ENCODE measurements at regions not wholly inside any gene's neighbourhood (a gene's known extent, or its start where the extent isn't known, plus 50 kb on each side); places are given as distances from the start of the nearest gene placed in this dataset.
"Not testable (repeated sequence)": the region's sequence is repeated elsewhere in the genome, so short reads cannot be mapped to it uniquely, and the experiment has no call there.

DNA sequence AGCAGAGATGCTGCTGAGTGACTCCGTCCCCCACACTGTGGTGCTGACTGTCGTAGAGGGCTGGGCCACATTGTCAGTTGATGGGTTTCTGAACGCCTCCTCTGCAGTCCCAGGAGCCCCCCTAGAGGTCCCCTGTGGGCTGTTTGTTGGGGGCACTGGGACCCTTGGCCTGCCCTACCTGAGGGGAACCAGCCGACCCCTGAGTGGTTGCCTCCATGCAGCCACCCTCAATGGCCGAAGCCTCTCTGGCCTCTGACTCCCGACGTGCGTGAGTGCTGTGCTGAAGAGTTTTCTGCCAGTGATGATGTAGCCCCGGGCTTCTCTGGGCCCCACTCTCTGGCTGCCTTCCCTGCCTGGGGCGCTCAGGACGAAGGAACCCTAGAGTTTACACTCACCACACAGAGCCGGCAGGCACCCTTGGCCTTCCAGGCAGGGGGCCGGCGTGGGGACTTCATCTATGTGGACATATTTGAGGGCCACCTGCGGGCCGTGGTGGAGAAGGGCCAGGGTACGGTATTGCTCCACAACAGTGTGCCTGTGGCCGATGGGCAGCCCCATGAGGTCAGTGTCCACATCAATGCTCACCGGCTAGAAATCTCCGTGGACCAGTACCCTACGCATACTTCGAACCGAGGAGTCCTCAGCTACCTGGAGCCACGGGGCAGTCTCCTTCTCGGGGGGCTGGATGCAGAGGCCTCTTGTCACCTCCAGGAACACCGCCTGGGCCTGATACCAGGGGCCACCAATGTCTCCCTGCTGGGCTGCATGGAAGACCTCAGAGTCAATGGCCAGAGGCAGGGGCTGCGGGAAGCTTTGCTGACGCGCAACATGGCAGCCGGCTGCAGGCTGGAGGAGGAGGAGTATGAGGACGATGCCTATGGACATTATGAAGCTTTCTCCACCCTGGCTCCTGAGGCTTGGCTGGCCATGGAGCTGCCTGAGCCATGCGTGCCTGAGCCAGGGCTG, 181.1 kb downstream of the TBC1D2B start:
- not testable (repeated sequence) for DNase-seq (ENCODE audit: low spot score)

- DNase-seq (ENCODE audit: low spot score): no peak
These were observed 181.8 kb downstream of the TBC1D2B start for GRCh38 chr15:77895742-77896141.

DNA sequence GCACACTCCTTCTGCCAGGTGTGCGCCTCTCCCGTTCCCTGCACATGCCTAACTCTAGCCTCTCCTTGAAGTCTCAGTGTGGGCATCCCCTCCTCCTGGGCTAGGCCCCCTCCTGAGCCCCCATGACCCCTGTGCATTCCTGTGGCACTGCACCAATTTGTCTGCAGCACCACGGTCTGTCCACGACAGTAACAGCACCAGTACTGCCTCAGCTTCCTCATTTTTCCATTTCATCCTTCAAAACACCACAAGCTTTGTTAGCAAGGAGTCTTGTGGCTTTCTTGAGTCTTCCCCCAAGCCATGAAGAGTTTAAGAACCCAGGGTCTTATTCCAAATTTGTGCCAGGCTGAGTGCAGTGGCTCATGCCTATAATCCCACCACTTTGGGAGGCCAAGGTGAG, 182.4 kb downstream of the TBC1D2B start:
- not testable (repeated sequence) for DNase-seq (ENCODE audit: low spot score)

DNA sequence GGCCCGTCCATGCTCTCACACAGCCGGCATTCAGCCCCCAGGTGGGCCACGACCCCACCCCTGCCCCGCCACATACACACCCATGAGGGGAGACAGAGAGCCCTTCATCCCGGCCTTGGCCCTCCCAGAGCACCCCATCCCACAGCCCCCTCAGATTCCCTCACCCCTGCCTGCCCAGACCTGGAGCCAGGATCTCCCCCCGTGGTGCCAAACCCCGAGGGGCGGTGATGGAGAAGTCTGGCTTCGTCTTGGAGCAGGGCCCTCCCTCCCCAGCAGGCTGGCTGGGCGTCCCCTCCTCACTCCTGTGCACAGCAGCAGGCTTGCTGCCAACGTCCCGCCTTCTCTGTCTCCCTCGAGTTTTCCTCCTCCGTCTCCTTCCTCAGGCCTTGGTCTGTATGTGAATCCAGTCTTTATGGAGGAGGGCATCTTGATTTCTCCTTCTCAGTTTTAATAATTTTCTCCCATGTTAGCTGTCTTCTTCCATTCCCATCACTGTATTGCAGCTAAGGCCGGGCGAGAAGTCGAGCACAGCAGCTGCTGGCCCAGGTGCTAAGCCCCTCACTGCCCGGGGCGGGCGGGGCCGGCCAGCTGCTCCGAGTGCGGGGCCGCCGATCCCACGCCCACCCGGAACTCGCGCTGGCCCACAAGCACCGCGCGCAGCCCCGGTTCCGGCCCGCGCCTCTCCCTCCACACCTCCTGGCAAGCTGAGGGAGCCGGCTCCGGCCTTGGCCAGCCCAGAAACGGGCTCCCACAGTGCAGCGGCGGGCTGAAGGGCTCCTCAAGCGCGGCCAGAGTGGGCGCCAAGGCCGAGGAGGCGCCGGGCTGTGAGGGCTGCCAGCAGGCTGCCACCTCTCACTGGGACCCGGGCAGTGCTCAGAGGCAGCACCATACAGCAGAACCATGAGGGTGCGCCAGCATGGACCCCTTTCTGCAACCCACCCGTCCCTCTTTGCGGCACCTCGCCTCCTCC, 183.6 kb downstream of the TBC1D2B start:
- DNase-seq (ENCODE audit: low spot score): not testable (repeated sequence)

DNA sequence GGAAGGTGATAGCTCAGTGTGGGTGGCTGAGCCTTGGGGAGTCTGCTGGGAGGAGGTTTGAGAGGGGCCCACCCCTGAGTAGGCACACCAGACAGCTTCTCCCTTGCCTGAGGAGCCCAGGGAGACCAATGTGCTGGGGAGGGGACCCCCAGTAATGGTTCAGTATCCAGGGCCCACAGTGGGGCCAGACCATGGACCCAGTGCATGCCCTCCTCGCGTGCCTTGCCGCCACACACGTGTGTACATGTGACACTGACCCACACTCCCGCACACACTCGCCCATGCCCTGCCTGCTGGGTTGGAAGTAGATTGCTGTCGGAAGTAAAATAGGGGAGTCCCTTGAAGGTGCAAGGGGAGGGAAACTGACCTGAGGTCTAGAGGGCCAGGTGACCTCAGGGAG, 184.3 kb downstream of the TBC1D2B start:
- DNase-seq (ENCODE audit: low spot score): not testable (repeated sequence)

- DNase-seq (ENCODE audit: low spot score): no peak
These were observed 185.2 kb downstream of the TBC1D2B start for GRCh38 chr15:77892335-77892734.

DNA sequence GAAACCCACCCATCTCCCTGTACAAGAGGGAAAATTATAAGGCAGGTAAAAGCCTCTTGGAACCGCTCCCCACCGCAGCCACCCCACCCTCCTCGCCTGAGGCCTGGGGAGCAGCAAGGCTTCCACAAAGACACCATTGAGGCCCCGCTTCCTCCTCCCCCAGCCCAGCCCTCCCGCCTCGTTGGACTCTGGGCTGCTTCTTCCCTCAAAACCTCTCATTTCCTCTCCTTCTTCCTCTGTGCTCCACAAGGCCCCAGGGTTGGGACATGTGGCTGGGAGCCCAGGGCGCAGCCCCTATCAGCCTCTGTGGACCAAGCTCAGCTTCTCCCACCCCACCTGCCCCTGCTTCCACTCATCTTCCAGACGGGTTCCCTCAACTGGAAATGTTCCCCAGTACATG, 185.6 kb downstream of the TBC1D2B start:
- DNase-seq (ENCODE audit: low spot score): not testable (repeated sequence)

DNA sequence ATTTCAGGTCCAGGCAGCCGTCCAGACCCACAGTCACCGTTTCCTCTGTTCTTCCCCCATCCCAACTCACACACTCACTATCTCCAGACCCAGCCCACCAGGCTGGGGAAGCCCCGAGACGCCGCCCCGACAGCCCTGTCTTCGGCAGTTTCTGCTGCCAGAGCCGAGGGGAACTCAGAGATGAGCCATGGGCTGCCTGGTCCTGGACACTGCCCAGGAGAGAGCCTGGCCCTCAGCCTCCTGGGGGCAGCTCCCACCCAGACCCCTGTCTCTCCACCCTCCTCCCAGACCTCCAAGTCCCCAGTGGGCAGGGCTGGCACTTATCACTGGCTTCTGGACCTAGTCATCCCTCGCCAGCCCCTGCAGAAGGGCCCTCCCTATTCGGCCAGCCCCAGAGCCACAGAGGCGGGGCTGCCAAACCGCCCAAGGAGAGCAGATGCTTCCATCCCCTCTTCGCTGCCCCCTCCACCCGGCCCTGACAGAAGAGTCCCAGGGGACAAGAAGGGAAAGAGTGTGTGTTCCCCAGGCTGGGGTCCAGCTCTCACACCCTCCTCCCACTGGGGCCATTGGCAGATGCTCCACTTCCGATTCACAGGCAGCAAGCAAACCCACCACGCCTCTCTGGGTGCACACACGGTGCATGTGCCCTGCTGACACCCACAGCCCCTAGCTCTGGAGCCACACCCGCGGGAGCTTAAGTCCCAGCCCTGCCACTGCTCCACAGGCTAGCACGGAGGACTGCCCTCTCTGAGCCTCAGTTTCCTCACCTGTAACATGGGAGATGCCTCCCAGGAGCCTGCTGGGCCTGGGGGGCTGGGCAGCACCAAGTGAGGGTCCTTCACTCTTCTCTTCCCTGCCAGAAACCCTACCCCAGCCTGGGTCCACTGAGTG, 186.4 kb downstream of the TBC1D2B start:
- not testable (repeated sequence) for DNase-seq (ENCODE audit: low spot score)

DNA sequence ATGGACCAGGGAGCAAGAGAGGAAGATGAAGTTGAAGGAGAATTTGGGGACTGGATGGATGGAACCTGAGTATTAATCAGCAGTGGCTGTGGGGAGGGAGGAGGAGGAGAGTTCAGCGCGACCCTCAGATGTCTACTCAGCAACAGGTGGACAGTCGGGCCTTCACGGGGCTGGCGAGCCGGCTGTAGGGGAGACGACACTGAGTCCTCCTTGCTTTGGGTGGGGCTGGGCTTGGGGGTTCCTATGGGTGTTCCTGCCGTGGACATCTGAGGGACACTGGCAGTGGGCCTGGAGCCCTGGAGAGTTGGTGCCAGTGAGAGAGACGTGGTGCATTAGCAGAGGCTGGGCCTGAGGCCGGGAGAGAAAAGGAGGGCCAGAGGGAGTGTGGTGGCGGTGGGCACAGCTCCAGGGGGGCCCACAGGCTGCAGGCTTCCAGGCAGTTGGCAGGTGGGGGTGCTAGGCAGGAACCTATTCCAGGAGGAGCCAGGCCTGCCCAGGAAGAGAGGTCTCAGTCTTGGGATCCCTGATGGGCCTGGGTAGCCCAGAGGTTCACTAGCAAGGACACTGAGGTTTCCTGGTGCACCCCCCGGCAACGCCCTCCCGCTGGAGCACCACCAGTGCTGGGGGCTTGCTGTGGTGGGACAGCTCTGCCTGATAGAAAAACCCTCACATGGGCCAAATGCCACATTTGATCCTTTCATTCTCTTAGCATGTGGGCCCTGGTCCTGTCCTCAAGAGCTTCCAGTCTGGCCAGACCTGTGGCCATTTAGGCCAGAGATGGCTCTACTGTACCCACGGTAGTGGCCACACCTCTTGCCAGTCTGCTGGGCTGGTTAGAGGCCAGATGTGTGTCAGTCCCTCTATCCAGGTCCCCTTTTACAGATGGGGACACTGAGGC, 187.4 kb downstream of the TBC1D2B start:
- not testable (repeated sequence) for DNase-seq (ENCODE audit: low spot score)

- DNase-seq (ENCODE audit: low spot score): no peak
These were observed 188.3 kb downstream of the TBC1D2B start for GRCh38 chr15:77889009-77889806.

- DNase-seq (ENCODE audit: low spot score): not testable (repeated sequence)
These were observed 189.7 kb downstream of the TBC1D2B start for GRCh38 chr15:77887563-77888429.

DNA sequence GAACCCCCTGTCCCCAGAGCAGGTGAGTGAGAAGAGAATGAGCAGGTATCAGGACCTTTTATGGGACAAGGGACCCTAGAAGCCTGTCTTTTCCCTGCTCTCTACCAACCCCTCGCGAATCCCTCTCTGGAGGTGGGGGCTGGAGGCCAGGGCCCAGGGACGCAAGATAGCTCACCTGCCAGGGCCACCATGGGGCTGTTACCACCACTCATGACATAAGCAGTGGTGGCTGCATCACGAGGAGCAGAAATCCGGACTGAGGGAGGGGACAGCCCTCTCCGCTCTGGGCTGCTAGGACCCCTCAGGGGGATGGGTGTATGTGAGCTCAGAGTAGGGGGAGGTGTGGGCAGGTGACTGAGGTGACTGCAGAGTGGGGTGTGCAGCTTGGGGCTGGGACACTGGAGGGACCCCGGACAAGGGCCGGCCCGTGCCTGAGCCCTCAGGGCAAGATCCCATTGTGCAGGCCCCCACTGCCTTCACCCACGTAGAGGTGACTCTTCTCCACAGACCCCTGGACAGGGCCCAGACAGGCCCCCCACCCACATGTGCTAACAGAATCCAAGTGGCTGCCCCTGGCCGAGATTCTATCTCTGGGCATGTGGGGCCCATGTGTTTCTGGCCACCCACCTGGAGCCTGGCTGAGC, 190.6 kb downstream of the TBC1D2B start:
- no peak for DNase-seq (ENCODE audit: low spot score)

DNA sequence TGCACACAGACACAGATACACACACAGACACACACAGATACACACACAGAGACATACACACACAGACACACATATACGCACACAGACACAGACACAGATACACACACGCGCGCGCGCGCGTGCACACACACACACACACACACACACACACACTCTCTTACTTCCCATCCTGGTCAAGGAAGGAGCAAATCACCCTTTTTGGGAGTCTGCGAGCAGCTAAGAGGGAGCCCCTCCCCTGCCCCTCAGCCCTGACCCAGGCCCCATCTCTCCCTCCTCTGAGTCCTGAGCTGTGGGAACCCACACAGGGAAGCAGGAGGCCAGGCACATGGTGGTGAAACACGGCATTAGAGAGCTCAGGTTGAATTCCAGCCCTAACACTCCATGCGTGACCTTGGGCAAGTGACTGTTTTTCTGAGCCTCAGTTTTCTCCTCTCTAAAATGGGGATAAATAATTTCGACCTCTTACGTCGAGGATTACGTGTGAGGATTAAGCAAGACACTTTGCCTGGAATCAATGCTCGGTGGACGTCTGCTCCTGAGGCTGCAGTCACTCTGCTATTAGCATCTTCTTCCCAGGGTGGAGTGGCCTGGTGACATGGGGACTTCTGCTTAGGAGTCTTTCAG, 191.5 kb downstream of the TBC1D2B start:
- not testable (repeated sequence) for DNase-seq (ENCODE audit: low spot score)

DNA sequence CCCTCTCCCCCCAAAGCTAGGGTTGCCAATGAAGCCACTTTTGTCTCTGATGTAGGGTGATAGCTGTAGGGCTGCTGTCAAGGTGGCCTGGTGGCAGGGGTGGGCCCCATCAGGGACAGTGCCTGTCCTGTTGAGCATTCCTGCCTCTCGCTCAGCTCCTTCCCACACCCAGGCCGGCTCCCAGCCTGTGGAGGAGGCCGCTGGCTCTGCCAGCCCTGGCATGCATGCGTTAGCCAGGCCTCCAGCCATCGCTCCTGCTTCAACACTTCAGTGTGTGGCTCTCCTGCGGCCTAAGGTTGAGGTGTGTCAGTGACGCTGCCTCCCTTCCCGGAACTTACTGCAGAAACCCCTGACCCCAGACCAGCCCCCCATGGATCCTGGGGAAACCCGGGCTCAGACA, 194.5 kb downstream of the TBC1D2B start:
- DNase-seq (ENCODE audit: low spot score): not testable (repeated sequence)

GRCh38 chr15:77881950-77882349, 195.6 kb downstream of the TBC1D2B start:
- no peak for DNase-seq (ENCODE audit: low spot score)

- DNase-seq (ENCODE audit: low spot score): not testable (repeated sequence)
These were observed 196.0 kb downstream of the TBC1D2B start for GRCh38 chr15:77881535-77881934.

DNA sequence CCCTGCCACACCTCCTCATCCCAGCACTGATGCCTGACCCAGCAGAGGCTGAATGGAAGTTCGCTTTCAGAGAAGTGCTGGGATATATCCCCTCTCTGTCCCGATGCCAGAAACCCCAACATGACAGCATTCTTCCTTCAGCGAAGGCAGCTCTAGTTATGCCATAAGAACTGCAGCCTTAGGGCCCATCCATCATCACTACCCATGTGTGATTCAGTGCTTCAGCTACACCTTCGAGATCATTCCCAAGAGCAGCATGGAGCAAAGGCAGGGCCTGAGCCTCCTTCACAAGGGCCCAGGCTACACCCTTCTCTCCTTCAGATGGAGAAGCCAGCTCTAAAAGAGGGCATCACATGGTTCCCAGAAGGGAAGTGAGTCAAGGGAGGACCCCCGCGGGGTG, 198.0 kb downstream of the TBC1D2B start:
- not testable (repeated sequence) for DNase-seq (ENCODE audit: low spot score)
